MCF 10A (cell line): ENCODE measurements at regions not wholly inside any gene's neighbourhood (a gene's known extent, or its start where the extent isn't known, plus 50 kb on each side); places are given as distances from the start of the nearest gene placed in this dataset.
"Not testable (repeated sequence)": the region's sequence is repeated elsewhere in the genome, so short reads cannot be mapped to it uniquely, and the experiment has no call there.

Experiments
- BruUV-seq: library from RNA; stranded (reverse); fragments of 400-500 nt; replicated peaks from 2 replicates; lab custom pipeline; 2021; lab: Mats Ljungman, UMichigan
- CTCF ChIA-PET: fragments of 300-600 bp; sonication (Branson Sonifier 250); formaldehyde crosslinking; extraction: SDS; loops from one replicate; lab custom pipeline; 2021; ENCODE audit warnings: antibody characterized with exemption, inconsistent platforms; lab: Yijun Ruan, JAX
- POLR2A ChIA-PET: fragments of 300-600, 350-650 bp; sonication (Branson Sonifier 250); formaldehyde crosslinking; extraction: SDS; loops from one replicate; lab custom pipeline; 2020; ENCODE audit warnings: antibody characterized with exemption, inconsistent platforms; lab: Yijun Ruan, JAX
- DNase-seq: peaks from one replicate; pipeline ENCODE4 v3.0.0-alpha.2; 2018; ENCODE audit not compliant: unreplicated experiment
- H3K27ac Mint-ChIP-seq: one replicate; pipeline ENCODE4 v1.8.0; 2022; ENCODE audit warnings: mild to moderate bottlenecking, low read depth, mixed read lengths; ENCODE audit not compliant: unreplicated experiment
- H3K27me3 Mint-ChIP-seq: one replicate; pipeline ENCODE4 v1.8.0; 2022; ENCODE audit warnings: mixed read lengths; ENCODE audit not compliant: insufficient read depth, unreplicated experiment
- H3K36me3 Mint-ChIP-seq: one replicate; pipeline ENCODE4 v1.8.0; 2022; ENCODE audit warnings: mild to moderate bottlenecking, moderate library complexity, mixed read lengths; ENCODE audit not compliant: insufficient read depth, unreplicated experiment
- H3K4me1 Mint-ChIP-seq: one replicate; pipeline ENCODE4 v1.8.0; 2022; ENCODE audit warnings: mixed read lengths; ENCODE audit not compliant: insufficient read depth, unreplicated experiment
- H3K4me3 Mint-ChIP-seq: one replicate; pipeline ENCODE4 v1.8.0; 2022; ENCODE audit warnings: mild to moderate bottlenecking, moderate library complexity, mixed read lengths; ENCODE audit not compliant: unreplicated experiment
- H3K9me3 Mint-ChIP-seq: one replicate; pipeline ENCODE4 v1.8.0; 2022; ENCODE audit warnings: mixed read lengths; ENCODE audit not compliant: unreplicated experiment
- intact Hi-C: fragments of 100-400 bp; cut with micrococcal nuclease; formaldehyde crosslinking; loops from 2 replicates; pipeline ENCODE4 v1.14.1; 2022
- TF ChIP-seq, protein P1 (sequence below): fragments of 200-600 bp; IDR thresholded peaks from one replicate; pipeline ENCODE4 v1.8.0; 2022; ENCODE audit warnings: antibody characterized with exemption, mild to moderate bottlenecking; ENCODE audit not compliant: unreplicated experiment

GRCh38 chr3:147157631-147158030 lies 248.7 kb downstream of the ZIC4 start:
- Mint-ChIP-seq H3K4me1 (no peaks in the 10 kb centered on the region), H3K4me3 (no peak overlapping the region), H3K9me3 (no peaks in the 10 kb centered on the region), H3K27me3 (peaks cover 49% of the 10 kb centered on the region), H3K27ac (no peak overlapping the region), H3K36me3 (no peaks in the 10 kb centered on the region)
- TF ChIP-seq, protein P1, sequence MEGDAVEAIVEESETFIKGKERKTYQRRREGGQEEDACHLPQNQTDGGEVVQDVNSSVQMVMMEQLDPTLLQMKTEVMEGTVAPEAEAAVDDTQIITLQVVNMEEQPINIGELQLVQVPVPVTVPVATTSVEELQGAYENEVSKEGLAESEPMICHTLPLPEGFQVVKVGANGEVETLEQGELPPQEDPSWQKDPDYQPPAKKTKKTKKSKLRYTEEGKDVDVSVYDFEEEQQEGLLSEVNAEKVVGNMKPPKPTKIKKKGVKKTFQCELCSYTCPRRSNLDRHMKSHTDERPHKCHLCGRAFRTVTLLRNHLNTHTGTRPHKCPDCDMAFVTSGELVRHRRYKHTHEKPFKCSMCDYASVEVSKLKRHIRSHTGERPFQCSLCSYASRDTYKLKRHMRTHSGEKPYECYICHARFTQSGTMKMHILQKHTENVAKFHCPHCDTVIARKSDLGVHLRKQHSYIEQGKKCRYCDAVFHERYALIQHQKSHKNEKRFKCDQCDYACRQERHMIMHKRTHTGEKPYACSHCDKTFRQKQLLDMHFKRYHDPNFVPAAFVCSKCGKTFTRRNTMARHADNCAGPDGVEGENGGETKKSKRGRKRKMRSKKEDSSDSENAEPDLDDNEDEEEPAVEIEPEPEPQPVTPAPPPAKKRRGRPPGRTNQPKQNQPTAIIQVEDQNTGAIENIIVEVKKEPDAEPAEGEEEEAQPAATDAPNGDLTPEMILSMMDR: no peak
- no peak for DNase-seq
- CTCF ChIA-PET: interaction anchor here (0.6 to 0.7 kb wide), 2 partner anchors 321 to 694 kb away, joined by 3 read pairs; no protein-coding TSS in a partner anchor
- POLR2A ChIA-PET: no interaction called here
- intact Hi-C loops: no loop called here
- BruUV-seq: no TSS peak

- DNase-seq, H3K36me3 Mint-ChIP-seq, CTCF ChIA-PET, POLR2A ChIA-PET, H3K4me3 Mint-ChIP-seq, BruUV-seq, H3K4me1 Mint-ChIP-seq, H3K27ac Mint-ChIP-seq, H3K9me3 Mint-ChIP-seq, intact Hi-C loops: not testable (repeated sequence)
- peaks cover 35% of the 10 kb centered on the region for H3K27me3 Mint-ChIP-seq
Measured at GRCh38 chr3:147154988-147155387, 251.4 kb downstream of the ZIC4 start.

DNA sequence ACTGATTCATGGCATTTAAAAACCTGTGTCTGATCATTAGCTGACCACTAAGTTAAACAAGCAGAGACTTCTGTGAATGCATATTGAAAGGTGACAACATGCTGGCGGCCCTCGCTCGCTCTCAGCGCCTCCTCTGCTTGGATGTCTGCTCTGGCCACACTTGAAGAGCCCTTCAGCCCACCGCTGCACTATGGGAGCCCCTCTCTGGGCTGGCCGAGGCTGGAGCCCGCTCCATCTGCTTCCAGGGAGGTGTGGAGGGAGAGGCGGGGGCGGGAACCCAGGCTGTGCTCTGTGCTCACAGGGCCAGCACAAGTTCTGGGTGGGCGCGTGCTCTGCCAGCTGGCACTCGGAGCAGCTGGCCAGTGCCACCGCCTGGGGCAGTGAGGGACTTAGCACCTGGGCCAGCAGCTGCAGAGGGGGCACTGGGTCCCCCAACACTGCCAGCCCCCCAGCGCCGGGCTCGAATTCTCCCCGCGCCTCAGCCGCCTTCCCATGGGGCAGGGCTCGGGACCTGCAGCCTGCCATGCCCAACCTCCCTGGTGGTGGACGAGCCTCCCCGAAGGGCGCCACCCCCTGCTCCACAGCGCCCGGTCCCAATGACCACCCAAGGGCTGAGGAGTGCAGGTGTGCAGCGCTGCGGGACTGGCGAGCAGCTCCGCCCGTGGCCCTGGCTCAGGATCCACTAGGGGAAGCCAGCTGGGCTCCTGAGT lies 252.4 kb downstream of the ZIC4 start:
- H3K4me3 Mint-ChIP-seq: no peak overlapping the region
- TF ChIP-seq, protein P1: no peak
- H3K9me3 Mint-ChIP-seq: no peaks in the 10 kb centered on the region
- BruUV-seq: no TSS peak
- H3K27ac Mint-ChIP-seq: no peak overlapping the region
- DNase-seq: no peak
- peaks cover 37% of the 10 kb centered on the region for H3K27me3 Mint-ChIP-seq
- CTCF ChIA-PET: no interaction called here
- H3K36me3 Mint-ChIP-seq: no peaks in the 10 kb centered on the region
- intact Hi-C loops: no loop called here
- POLR2A ChIA-PET: no interaction called here
- no peaks in the 10 kb centered on the region for H3K4me1 Mint-ChIP-seq

DNA sequence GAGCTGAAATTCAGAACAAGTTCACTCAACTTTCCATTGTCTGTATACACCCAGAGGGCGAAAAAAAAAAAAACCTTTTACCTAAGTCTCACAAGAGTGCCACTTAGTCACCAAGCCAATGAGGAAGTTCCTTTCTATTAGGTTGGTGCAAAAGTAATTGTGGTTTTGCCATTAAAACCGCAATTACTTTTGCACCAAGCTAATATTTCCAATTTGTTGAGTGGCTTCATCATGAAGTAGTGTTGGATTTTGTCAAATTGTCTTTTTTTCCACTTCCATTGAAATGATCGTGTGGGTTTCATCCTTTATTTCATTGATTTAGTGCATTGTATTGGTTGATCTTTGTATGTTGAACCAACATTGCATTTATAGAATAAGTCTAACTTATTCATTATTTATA lies 253.9 kb downstream of the ZIC4 start:
- CTCF ChIA-PET: no interaction called here
- Mint-ChIP-seq H3K9me3 (no peaks in the 10 kb centered on the region), H3K36me3 (no peaks in the 10 kb centered on the region), H3K27ac (no peak overlapping the region), H3K4me1 (no peaks in the 10 kb centered on the region), H3K27me3 (peaks cover 33% of the 10 kb centered on the region), H3K4me3 (no peak overlapping the region)
- no peak for DNase-seq
- TF ChIP-seq, protein P1: no peak
- no TSS peak for BruUV-seq
- POLR2A ChIA-PET: interaction anchor here (0.6 kb wide), 1 partner anchor 910 kb away, joined by 4 read pairs; no protein-coding TSS in a partner anchor
- intact Hi-C loops: no loop called here
